ENCODE measurements at regions not wholly inside any gene's neighbourhood (a gene's known extent, or its start where the extent isn't known, plus 50 kb on each side); places are given as distances from the start of the nearest gene placed in this dataset.

GRCh38 chr4:74524985-74525384 lies 80.0 kb downstream of the AREG start:
- TF ChIP-seq CTCF (conservative IDR thresholded peaks at IDR 0.05): no peak
- H3K27ac Mint-ChIP-seq (ENCODE audit: unreplicated experiment): no peak overlapping the region
- DNase-seq (ENCODE audit: low read depth, low spot score): no peak
- no peak overlapping the region for H3K4me3 Mint-ChIP-seq
- H3K4me1 Mint-ChIP-seq: peaks cover 8% of the 10 kb centered on the region
- no peaks in the 10 kb centered on the region for H3K27me3 Mint-ChIP-seq (ENCODE audit: low read depth)
- H3K9me3 Mint-ChIP-seq: no peaks in the 10 kb centered on the region
- no peaks in the 10 kb centered on the region for H3K36me3 Mint-ChIP-seq (ENCODE audit: low read depth)

DNA sequence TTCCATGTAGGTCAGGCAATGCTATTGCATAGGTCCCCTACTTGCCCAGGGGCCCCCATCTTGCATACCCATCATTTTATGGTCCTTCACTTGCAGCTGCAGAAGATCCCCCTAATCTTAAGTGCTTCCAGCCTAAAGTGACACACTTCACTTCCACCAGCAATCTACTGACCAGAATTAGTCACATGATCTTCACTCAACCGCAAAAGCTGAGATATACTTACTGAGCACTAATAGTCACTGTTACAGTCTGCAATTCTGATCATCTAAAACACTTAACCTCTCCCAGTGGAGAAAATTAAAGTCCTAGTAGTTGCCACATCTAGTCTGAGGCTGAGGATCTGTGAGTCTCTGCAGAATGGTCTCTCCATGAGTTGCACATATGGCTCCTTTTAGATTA lies 82.1 kb downstream of the AREG start:
- no peak overlapping the region for H3K27ac Mint-ChIP-seq (ENCODE audit: unreplicated experiment)
- DNase-seq (ENCODE audit: low read depth, low spot score): no peak
- no peaks in the 10 kb centered on the region for H3K27me3 Mint-ChIP-seq (ENCODE audit: low read depth)
- no peaks in the 10 kb centered on the region for H3K9me3 Mint-ChIP-seq
- H3K4me1 Mint-ChIP-seq: peaks cover 12% of the 10 kb centered on the region
- H3K36me3 Mint-ChIP-seq (ENCODE audit: low read depth): no peaks in the 10 kb centered on the region
- no peak for TF ChIP-seq CTCF (conservative IDR thresholded peaks at IDR 0.05)
- H3K4me3 Mint-ChIP-seq: no peak overlapping the region

DNA sequence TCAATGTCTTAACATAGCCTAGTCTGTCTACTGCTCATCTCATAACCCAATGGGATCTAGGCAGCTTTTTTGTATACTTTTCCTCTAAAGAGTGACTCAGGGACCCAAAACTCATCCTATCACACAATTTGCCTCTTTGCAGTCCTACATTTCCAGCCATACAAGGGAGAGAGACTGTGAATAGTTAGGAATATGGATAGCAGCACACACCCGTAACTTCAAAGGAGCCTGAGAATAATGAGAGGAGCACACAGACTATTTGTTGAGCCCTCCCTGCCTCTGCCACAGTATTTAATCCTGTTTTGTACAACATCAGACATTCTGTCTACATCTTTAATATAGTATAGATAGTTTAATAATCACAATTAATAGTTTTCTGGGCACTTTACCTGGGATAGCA lies 83.2 kb downstream of the AREG start:
- Mint-ChIP-seq H3K36me3 (ENCODE audit: low read depth) (no peaks in the 10 kb centered on the region), H3K27ac (ENCODE audit: unreplicated experiment) (no peak overlapping the region), H3K9me3 (no peaks in the 10 kb centered on the region), H3K27me3 (ENCODE audit: low read depth) (no peaks in the 10 kb centered on the region), H3K4me1 (peaks cover 12% of the 10 kb centered on the region), H3K4me3 (no peak overlapping the region)
- no peak for TF ChIP-seq CTCF (conservative IDR thresholded peaks at IDR 0.05)
- DNase-seq (ENCODE audit: low read depth, low spot score): no peak

- no peak for DNase-seq (ENCODE audit: low read depth, low spot score)
- TF ChIP-seq CTCF (conservative IDR thresholded peaks at IDR 0.05): no peak
- no peaks in the 10 kb centered on the region for H3K9me3 Mint-ChIP-seq
- no peaks in the 10 kb centered on the region for H3K27me3 Mint-ChIP-seq (ENCODE audit: low read depth)
- H3K27ac Mint-ChIP-seq (ENCODE audit: unreplicated experiment): no peak overlapping the region
- peaks cover 12% of the 10 kb centered on the region for H3K4me1 Mint-ChIP-seq
- no peak overlapping the region for H3K4me3 Mint-ChIP-seq
- H3K36me3 Mint-ChIP-seq (ENCODE audit: low read depth): no peaks in the 10 kb centered on the region
Measured at GRCh38 chr4:74529284-74530041, 84.5 kb downstream of the AREG start.

DNA sequence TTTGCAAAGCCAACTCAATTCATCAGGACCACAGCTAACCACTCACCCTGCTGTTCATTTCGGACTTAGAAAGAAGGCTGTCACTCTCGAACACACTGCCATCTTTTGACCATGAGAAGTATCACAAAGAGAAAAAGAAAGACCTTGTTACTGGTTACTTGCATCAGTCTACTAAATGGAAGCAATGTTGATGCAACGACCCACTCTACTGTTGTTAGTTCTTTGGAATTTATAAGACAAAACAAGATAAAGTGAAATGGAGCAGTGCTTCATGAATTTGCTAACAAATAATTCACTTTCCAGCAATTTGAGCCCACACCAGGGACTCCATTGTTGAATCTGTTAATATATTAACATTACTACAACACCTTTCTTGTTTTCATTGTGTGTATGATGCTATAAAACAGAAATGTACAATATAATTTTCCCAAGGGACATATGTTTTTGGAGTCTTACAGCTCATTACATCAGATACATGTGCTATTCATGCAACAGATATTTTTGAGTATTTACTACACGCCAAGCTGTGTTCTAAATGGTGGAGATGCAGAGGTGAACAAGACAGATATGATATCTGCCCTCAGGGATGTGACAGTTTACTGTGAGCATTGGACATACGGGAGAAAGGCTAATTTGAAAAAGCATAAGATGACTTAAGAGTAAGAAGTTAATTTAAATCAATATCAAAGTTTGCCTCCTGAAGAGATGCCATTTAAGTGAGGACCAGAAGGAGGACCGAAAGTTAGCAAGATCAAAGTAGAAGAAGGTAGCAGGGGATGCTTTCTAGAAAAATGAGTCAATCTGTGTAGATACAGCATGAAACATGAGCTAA lies 87.2 kb downstream of the AREG start:
- peak; percentile 68 for TF ChIP-seq CTCF (conservative IDR thresholded peaks at IDR 0.05)
- H3K27ac Mint-ChIP-seq (ENCODE audit: unreplicated experiment): no peak overlapping the region

More for the DNA sequence above, 87.2 kb downstream of the AREG start:
- Mint-ChIP-seq H3K4me3 (no peak overlapping the region), H3K27me3 (ENCODE audit: low read depth) (no peaks in the 10 kb centered on the region), H3K36me3 (ENCODE audit: low read depth) (no peaks in the 10 kb centered on the region), H3K4me1 (peaks cover 12% of the 10 kb centered on the region), H3K9me3 (no peaks in the 10 kb centered on the region)
- DNase-seq (ENCODE audit: low read depth, low spot score): no peak

All from neural crest cell (in vitro differentiated cells).